WI38 (cell line): ENCODE measurements at regions not wholly inside any gene's neighbourhood (a gene's known extent, or its start where the extent isn't known, plus 50 kb on each side); places are given as distances from the start of the nearest gene placed in this dataset.

Experiments
- H3K4me3 ChIP-seq: 2 replicates; pipeline ENCODE4 v1.5.1; 2011; ENCODE audit warnings: low read depth, mild to moderate bottlenecking, control low read depth, low read length
- CTCF ChIP-seq: IDR thresholded peaks from 2 replicates; pipeline ENCODE4 v1.5.1; 2012; ENCODE audit warnings: low read depth, mild to moderate bottlenecking, control low read depth, low read length

- TF ChIP-seq CTCF: no peak
- no peak overlapping the region for H3K4me3 ChIP-seq
Measured at GRCh38 chr6:53433951-53434285, 85.2 kb upstream of the ELOVL5 start.

GRCh38 chr6:53433261-53433950, 84.7 kb upstream of the ELOVL5 start:
- no peak overlapping the region for H3K4me3 ChIP-seq
- TF ChIP-seq CTCF: no peak

GRCh38 chr6:53432318-53433161, 83.8 kb upstream of the ELOVL5 start:
- no peak overlapping the region for H3K4me3 ChIP-seq
- no peak for TF ChIP-seq CTCF

GRCh38 chr6:53431704-53432103, 83.0 kb upstream of the ELOVL5 start:
- TF ChIP-seq CTCF: no peak
- no peak overlapping the region for H3K4me3 ChIP-seq

- no peak for TF ChIP-seq CTCF
- no peak overlapping the region for H3K4me3 ChIP-seq
Measured at GRCh38 chr6:53429401-53429800, 80.7 kb upstream of the ELOVL5 start.

- no peak for TF ChIP-seq CTCF
- no peak overlapping the region for H3K4me3 ChIP-seq
Measured at GRCh38 chr6:53428886-53429285, 80.1 kb upstream of the ELOVL5 start.

GRCh38 chr6:53426667-53427270, 78.0 kb upstream of the ELOVL5 start:
- no peak overlapping the region for H3K4me3 ChIP-seq
- no peak for TF ChIP-seq CTCF
